ENCODE measurements at regions not wholly inside any gene's neighbourhood (a gene's known extent, or its start where the extent isn't known, plus 50 kb on each side); places are given as distances from the start of the nearest gene placed in this dataset.

GRCh38 chr3:25002052-25002451, 426.0 kb upstream of the RARB start:
- H3K4me3 ChIP-seq (ENCODE audit: low read depth, low read length) = no peak overlapping the region
- no peak for TF ChIP-seq CTCF (IDR thresholded peaks at IDR 0.05; ENCODE audit: insufficient read depth, low read depth, low read length)
- no peak for DNase-seq (ENCODE audit: low read depth)

GRCh38 chr3:25007974-25008658, 419.9 kb upstream of the RARB start:
- H3K4me3 ChIP-seq (ENCODE audit: low read depth, low read length) = no peak overlapping the region
- DNase-seq (ENCODE audit: low read depth) = peak; percentile 14
- TF ChIP-seq CTCF (IDR thresholded peaks at IDR 0.05; ENCODE audit: insufficient read depth, low read depth, low read length) = no peak

GRCh38 chr3:25009665-25010064, 418.4 kb upstream of the RARB start:
- no peak for TF ChIP-seq CTCF (IDR thresholded peaks at IDR 0.05; ENCODE audit: insufficient read depth, low read depth, low read length)
- DNase-seq (ENCODE audit: low read depth) = no peak
- H3K4me3 ChIP-seq (ENCODE audit: low read depth, low read length) = no peak overlapping the region

GRCh38 chr3:25015599-25015998, 412.5 kb upstream of the RARB start:
- no peak for TF ChIP-seq CTCF (IDR thresholded peaks at IDR 0.05; ENCODE audit: insufficient read depth, low read depth, low read length)
- DNase-seq (ENCODE audit: low read depth) = no peak
- no peak overlapping the region for H3K4me3 ChIP-seq (ENCODE audit: low read depth, low read length)

- no peak for TF ChIP-seq CTCF (IDR thresholded peaks at IDR 0.05; ENCODE audit: insufficient read depth, low read depth, low read length)
- H3K4me3 ChIP-seq (ENCODE audit: low read depth, low read length) = no peak overlapping the region
- DNase-seq (ENCODE audit: low read depth) = no peak
These were observed 409.2 kb upstream of the RARB start for GRCh38 chr3:25018909-25019308.

GRCh38 chr3:25019506-25019905, 408.6 kb upstream of the RARB start:
- DNase-seq (ENCODE audit: low read depth) = no peak
- no peak for TF ChIP-seq CTCF (IDR thresholded peaks at IDR 0.05; ENCODE audit: insufficient read depth, low read depth, low read length)
- no peak overlapping the region for H3K4me3 ChIP-seq (ENCODE audit: low read depth, low read length)

- TF ChIP-seq CTCF (IDR thresholded peaks at IDR 0.05; ENCODE audit: insufficient read depth, low read depth, low read length) = peak; percentile 56
- no peak overlapping the region for H3K4me3 ChIP-seq (ENCODE audit: low read depth, low read length)
- peak; percentile 56 for DNase-seq (ENCODE audit: low read depth)
These were observed 406.2 kb upstream of the RARB start for GRCh38 chr3:25021816-25022215.
